GM10248 (cell line): ENCODE measurements at regions not wholly inside any gene's neighbourhood (a gene's known extent, or its start where the extent isn't known, plus 50 kb on each side); places are given as distances from the start of the nearest gene placed in this dataset.
A peak's percentile ranks its signal among the peaks of the same experiment; 100 is the strongest.

Experiments used
- CTCF ChIA-PET: fragments of 300-600 bp; sonication (Branson Sonifier 250); formaldehyde crosslinking; extraction: SDS; loops from one replicate; lab custom pipeline; 2021; ENCODE audit warnings: antibody characterized with exemption; lab: Yijun Ruan, JAX
- POLR2A ChIA-PET: fragments of 350-650 bp; sonication (Branson Sonifier 250); formaldehyde crosslinking; extraction: SDS; loops from one replicate; lab custom pipeline; 2020; ENCODE audit warnings: antibody characterized with exemption; lab: Yijun Ruan, JAX
- DNase-seq: peaks from one replicate; pipeline ENCODE4 v3.0.0; 2012; ENCODE audit errors: extremely low spot score
- CTCF ChIP-seq: IDR thresholded peaks from 2 replicates; pipeline ENCODE4 v1.5.1; 2012; ENCODE audit warnings: mild to moderate bottlenecking, low read depth; ENCODE audit errors: extremely low read depth, missing control alignments, control extremely low read depth

GRCh38 chr12:66061076-66061475 lies 69.5 kb downstream of the LLPH start:
- TF ChIP-seq CTCF = no peak
- POLR2A ChIA-PET = interaction anchor here (0.6 kb wide), 1 partner anchor 14 kb away, joined by 4 read pairs; no protein-coding TSS in a partner anchor
- CTCF ChIA-PET = interaction anchor here (1.5 kb wide), 1 partner anchor 503 kb away, joined by 3 read pairs; no protein-coding TSS in a partner anchor
- DNase-seq = no peak

GRCh38 chr12:66060163-66060907 lies 70.2 kb downstream of the LLPH start:
- POLR2A ChIA-PET = no interaction called here
- no peak for DNase-seq
- no peak for TF ChIP-seq CTCF
- CTCF ChIA-PET = interaction anchor here (1.5 kb wide), 1 partner anchor 502 kb away, joined by 3 read pairs; no protein-coding TSS in a partner anchor

GRCh38 chr12:66059666-66060065 lies 70.9 kb downstream of the LLPH start:
- DNase-seq = no peak
- POLR2A ChIA-PET = no interaction called here
- TF ChIP-seq CTCF = no peak
- CTCF ChIA-PET = no interaction called here

- ChIA-PET POLR2A (no interaction called here), CTCF (interaction anchor here (1.1 to 1.5 kb wide), 3 partner anchors 9 to 22 kb away, joined by 3 to 7 read pairs (median 3); no protein-coding TSS in a partner anchor)
- no peak for TF ChIP-seq CTCF
- no peak for DNase-seq
Measured at GRCh38 chr12:66058554-66058953, 72.0 kb downstream of the LLPH start.

- ChIA-PET CTCF (interaction anchor here (0.8 to 2.3 kb wide), 8 partner anchors 9 to 499 kb away, joined by 3 to 15 read pairs (median 4); no protein-coding TSS in a partner anchor), POLR2A (no interaction called here)
- TF ChIP-seq CTCF = no peak
- peak; percentile 64 for DNase-seq
Measured at GRCh38 chr12:66055837-66056319, 74.7 kb downstream of the LLPH start.

- TF ChIP-seq CTCF = no peak
- DNase-seq = no peak
- CTCF ChIA-PET = interaction anchor here (1.2 to 1.7 kb wide), 3 partner anchors 9 to 34 kb away, joined by 3 to 5 read pairs (median 4); no protein-coding TSS in a partner anchor
- POLR2A ChIA-PET = no interaction called here
Measured at GRCh38 chr12:66052988-66053615, 77.4 kb downstream of the LLPH start.
